SK-N-SH (cell line): ENCODE measurements at regions not wholly inside any gene's neighbourhood (a gene's known extent, or its start where the extent isn't known, plus 50 kb on each side); places are given as distances from the start of the nearest gene placed in this dataset.
A peak's percentile ranks its signal among the peaks of the same experiment; 100 is the strongest.

Experiments
- CTCF ChIA-PET: fragments of 300-600, 350-600 bp; formaldehyde crosslinking; extraction: SDS; loops from one replicate; lab custom pipeline; 2021; lab: Yijun Ruan, JAX
- POLR2A ChIA-PET: fragments of 350-600 bp; sonication (Branson Sonifier 250); formaldehyde crosslinking; extraction: SDS; loops from one replicate; lab custom pipeline; 2020; ENCODE audit warnings: antibody characterized with exemption, inconsistent platforms; lab: Yijun Ruan, JAX
- DNase-seq: peaks from one replicate; pipeline ENCODE4 v3.0.0; 2012
- H2AFZ ChIP-seq: fragments of 200-600 bp; sonication (generic); 2 replicates; pipeline ENCODE4 v1.8.1; 2016; ENCODE audit warnings: antibody characterized with exemption, mild to moderate bottlenecking, low read depth
- H3F3A ChIP-seq: fragments of 200-600 bp; sonication (generic); replicated peaks from 2 replicates; pipeline ENCODE3; 2016; ENCODE audit warnings: antibody characterized with exemption, mild to moderate bottlenecking; ENCODE audit not compliant: insufficient read depth
- H3K27ac ChIP-seq, 2 experiments: fragments of 200-500 bp in 1 of 2; fragments of 200-600 bp in 1 of 2; sonication (Bioruptor generic) in 1 of 2; sonication (generic), shearing (Covaris generic) in 1 of 2; 2 replicates each; pipeline versions ENCODE4 v1.5.1 to v1.6.1; 2014 to 2016; ENCODE audit warnings: low read depth in 2 of 2, inconsistent platforms in 1 of 2, low read length in 1 of 2, mild to moderate bottlenecking in 1 of 2, mixed read lengths in 1 of 2
- H3K27me3 ChIP-seq: fragments of 200-600 bp; sonication (generic), shearing (Covaris generic); 2 replicates; pipeline ENCODE4 v1.6.1; 2016; ENCODE audit warnings: mixed run types; ENCODE audit not compliant: insufficient read depth
- H3K36me3 ChIP-seq, 2 experiments: fragments of 200-500 bp in 1 of 2; fragments of 200-600 bp in 1 of 2; sonication (Bioruptor generic) in 1 of 2; sonication (generic) in 1 of 2; replicated peaks in 1 of 2; 2 replicates each; pipeline versions ENCODE3 to v1.5.1; 2014 to 2016; ENCODE audit warnings: low read length in 1 of 2, mild to moderate bottlenecking in 1 of 2; ENCODE audit not compliant: insufficient read depth in 2 of 2, control insufficient read depth in 1 of 2
- H3K4me1 ChIP-seq, 2 experiments: fragments of 200-500 bp in 1 of 2; fragments of 200-600 bp in 1 of 2; sonication (Bioruptor generic) in 1 of 2; sonication (generic), shearing (Covaris generic) in 1 of 2; 2 replicates each; pipeline versions ENCODE4 v1.5.1 to v1.6.1; 2014 to 2016; ENCODE audit warnings: low read depth in 1 of 2, low read length in 1 of 2, mixed run types in 1 of 2; ENCODE audit not compliant: insufficient read depth in 2 of 2, control insufficient read depth in 1 of 2
- H3K4me2 ChIP-seq: fragments of 200-600 bp; sonication (generic), shearing (Covaris generic); 2 replicates; pipeline ENCODE4 v1.6.1; 2017; ENCODE audit warnings: mixed run types
- H3K4me3 ChIP-seq, 2 experiments: fragments of 200-500 bp in 1 of 2; fragments of 200-600 bp in 1 of 2; sonication (Bioruptor generic) in 1 of 2; sonication (generic), shearing (Covaris generic) in 1 of 2; 2 replicates each; pipeline versions ENCODE4 v1.5.1 to v1.8.1; 2014 to 2016; ENCODE audit warnings: low read depth in 2 of 2, inconsistent platforms in 1 of 2, low read length in 1 of 2, mild to moderate bottlenecking in 1 of 2, mixed read lengths in 1 of 2, moderate library complexity in 1 of 2
- H3K79me2 ChIP-seq: fragments of 200-600 bp; sonication (generic); 2 replicates; pipeline ENCODE4 v1.8.1; 2017; ENCODE audit warnings: mild to moderate bottlenecking; ENCODE audit not compliant: insufficient read depth
- H3K9ac ChIP-seq: fragments of 200-600 bp; sonication (generic); 2 replicates; pipeline ENCODE4 v1.6.1; 2017; ENCODE audit warnings: mixed run types
- H3K9me2 ChIP-seq: fragments of 200-600 bp; sonication (generic); 2 replicates; pipeline ENCODE4 v1.6.1; 2017; ENCODE audit warnings: mixed run types
- H3K9me3 ChIP-seq: fragments of 200-600 bp; sonication (generic); 2 replicates; pipeline ENCODE4 v1.6.1; 2017; ENCODE audit warnings: mixed run types, mild to moderate bottlenecking, moderate library complexity
- H4K20me1 ChIP-seq: fragments of 200-600 bp; sonication (generic); 2 replicates; pipeline ENCODE4 v1.6.1; 2017; ENCODE audit warnings: mild to moderate bottlenecking, mixed run types; ENCODE audit not compliant: insufficient read depth
- ELF1 ChIP-seq: IDR thresholded peaks from 2 replicates; pipeline ENCODE4 v1.4.0; 2012
- EP300 ChIP-seq, 2 experiments: IDR thresholded peaks; 2 replicates each; pipeline versions ENCODE4 v1.4.0 to v1.6.1; 2012; ENCODE audit warnings: borderline replicate concordance in 1 of 2, low read depth in 1 of 2, low read length in 1 of 2
- EZH2phosphoT487 ChIP-seq: fragments of 200-600 bp; sonication (generic); IDR thresholded peaks from 2 replicates; pipeline ENCODE4 v1.6.1; 2017; ENCODE audit warnings: low read depth, mixed run types, mild to moderate bottlenecking, antibody characterized with exemption, moderate library complexity, borderline replicate concordance
- FOSL2 ChIP-seq: IDR thresholded peaks from 2 replicates; pipeline ENCODE4 v1.4.0; 2012; ENCODE audit warnings: low read depth, mild to moderate bottlenecking, moderate library complexity, borderline replicate concordance
- GABPA ChIP-seq: IDR thresholded peaks from 2 replicates; pipeline ENCODE4 v1.4.0; 2012; ENCODE audit warnings: low read depth, mild to moderate bottlenecking
- GATA2 ChIP-seq: sonication (generic); formaldehyde crosslinking; IDR thresholded peaks from 2 replicates; pipeline ENCODE4 v1.5.0; 2020; ENCODE audit warnings: mild to moderate bottlenecking, missing genetic modification reagents
- NRF1 ChIP-seq: IDR thresholded peaks from 2 replicates; pipeline ENCODE4 v1.6.1; 2012; ENCODE audit warnings: low read depth, mild to moderate bottlenecking, low read length
- RCOR1 ChIP-seq: fragments of 150-350 bp; IDR thresholded peaks from 2 replicates; pipeline ENCODE4 v1.6.1; 2017; ENCODE audit warnings: antibody characterized with exemption, low read length
- RFX5 ChIP-seq: IDR thresholded peaks from 2 replicates; pipeline ENCODE4 v1.6.1; 2012; ENCODE audit warnings: mild to moderate bottlenecking, improper control_type of control experiment, low read length
- RXRA ChIP-seq: IDR thresholded peaks from 2 replicates; pipeline ENCODE4 v1.4.0; 2012; ENCODE audit warnings: low read depth, mild to moderate bottlenecking, borderline replicate concordance
- SIN3A ChIP-seq: IDR thresholded peaks from 2 replicates; pipeline ENCODE4 v1.6.1; 2012; ENCODE audit warnings: low read depth, mild to moderate bottlenecking, low read length, moderate library complexity, borderline replicate concordance
- TCF12 ChIP-seq: IDR thresholded peaks from 2 replicates; pipeline ENCODE4 v1.4.0; 2012
- YY1 ChIP-seq: IDR thresholded peaks from 2 replicates; pipeline ENCODE4 v1.4.0; 2012; ENCODE audit warnings: low read depth, mild to moderate bottlenecking
- WGBS: methylation state at CpG from one replicate; pipeline ENCODE4 v1.1.6; 2017; ENCODE audit warnings: low lambda C conversion rate; 5-methylcytosine and 5-hydroxymethylcytosine counted together
- TF ChIP-seq, protein P1 (sequence below): IDR thresholded peaks from 2 replicates; pipeline ENCODE4; 2012
- TF ChIP-seq, protein P2 (sequence below): fragments of 150-350 bp; IDR thresholded peaks from 2 replicates; pipeline ENCODE4 v1.6.1; 2016; ENCODE audit warnings: mild to moderate bottlenecking, low read depth, low read length
- TF ChIP-seq, protein P3 (sequence below): fragments of 150-350 bp; IDR thresholded peaks from 2 replicates; pipeline ENCODE4 v1.6.1; 2017; ENCODE audit warnings: antibody characterized with exemption, low read length, low read depth, borderline replicate concordance

- Histone ChIP-seq H3K4me2 (no peak overlapping the region), H3F3A (no peaks in the 10 kb centered on the region), H3K4me3 (no peak overlapping the region), H3K9me3 (no peaks in the 10 kb centered on the region), H3K27me3 (no peaks in the 10 kb centered on the region), H3K36me3 (no peaks in the 10 kb centered on the region), H3K9ac (no peak overlapping the region), H3K27ac (no peak overlapping the region), H3K79me2 (no peaks in the 10 kb centered on the region), H2AFZ (no peak overlapping the region), H3K4me1 (peaks cover 0 to 8% of the 10 kb centered on the region in 2 experiments; a peak in 1 of 4 replicates), H4K20me1 (no peaks in the 10 kb centered on the region), H3K9me2 (no peaks in the 10 kb centered on the region)
- no peak for TF ChIP-seq SIN3A
- TF ChIP-seq ELF1: no peak
- peak; percentile 72 for TF ChIP-seq TCF12
- TF ChIP-seq, protein P1, sequence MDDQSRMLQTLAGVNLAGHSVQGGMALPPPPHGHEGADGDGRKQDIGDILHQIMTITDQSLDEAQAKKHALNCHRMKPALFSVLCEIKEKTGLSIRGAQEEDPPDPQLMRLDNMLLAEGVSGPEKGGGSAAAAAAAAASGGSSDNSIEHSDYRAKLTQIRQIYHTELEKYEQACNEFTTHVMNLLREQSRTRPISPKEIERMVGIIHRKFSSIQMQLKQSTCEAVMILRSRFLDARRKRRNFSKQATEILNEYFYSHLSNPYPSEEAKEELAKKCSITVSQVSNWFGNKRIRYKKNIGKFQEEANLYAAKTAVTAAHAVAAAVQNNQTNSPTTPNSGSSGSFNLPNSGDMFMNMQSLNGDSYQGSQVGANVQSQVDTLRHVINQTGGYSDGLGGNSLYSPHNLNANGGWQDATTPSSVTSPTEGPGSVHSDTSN: peak; percentile 19; the same call in 1 of the 2 replicates
- no peak for TF ChIP-seq GATA2
- TF ChIP-seq GABPA: no peak
- TF ChIP-seq FOSL2: peak; percentile 26; the same call in 1 of the 2 replicates
- POLR2A ChIA-PET: no interaction called here
- DNase-seq: no peak
- CTCF ChIA-PET: no interaction called here
Measured at GRCh38 chr4:126265888-126266287, 951.1 kb downstream of the FAT4 start.

- ChIA-PET CTCF (interaction anchor here (1.2 kb wide), 1 partner anchor 25 kb away, joined by 4 read pairs; no protein-coding TSS in a partner anchor), POLR2A (no interaction called here)
- H3K27me3 ChIP-seq: no peaks in the 10 kb centered on the region
- no peaks in the 10 kb centered on the region for H3K9me3 ChIP-seq
- no peak overlapping the region for H3K4me2 ChIP-seq
- TF ChIP-seq, protein P2, sequence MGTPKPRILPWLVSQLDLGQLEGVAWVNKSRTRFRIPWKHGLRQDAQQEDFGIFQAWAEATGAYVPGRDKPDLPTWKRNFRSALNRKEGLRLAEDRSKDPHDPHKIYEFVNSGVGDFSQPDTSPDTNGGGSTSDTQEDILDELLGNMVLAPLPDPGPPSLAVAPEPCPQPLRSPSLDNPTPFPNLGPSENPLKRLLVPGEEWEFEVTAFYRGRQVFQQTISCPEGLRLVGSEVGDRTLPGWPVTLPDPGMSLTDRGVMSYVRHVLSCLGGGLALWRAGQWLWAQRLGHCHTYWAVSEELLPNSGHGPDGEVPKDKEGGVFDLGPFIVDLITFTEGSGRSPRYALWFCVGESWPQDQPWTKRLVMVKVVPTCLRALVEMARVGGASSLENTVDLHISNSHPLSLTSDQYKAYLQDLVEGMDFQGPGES: no peak
- TF ChIP-seq GATA2: no peak
- TF ChIP-seq RCOR1: no peak
- no peak for TF ChIP-seq RXRA
- TF ChIP-seq, protein P3, sequence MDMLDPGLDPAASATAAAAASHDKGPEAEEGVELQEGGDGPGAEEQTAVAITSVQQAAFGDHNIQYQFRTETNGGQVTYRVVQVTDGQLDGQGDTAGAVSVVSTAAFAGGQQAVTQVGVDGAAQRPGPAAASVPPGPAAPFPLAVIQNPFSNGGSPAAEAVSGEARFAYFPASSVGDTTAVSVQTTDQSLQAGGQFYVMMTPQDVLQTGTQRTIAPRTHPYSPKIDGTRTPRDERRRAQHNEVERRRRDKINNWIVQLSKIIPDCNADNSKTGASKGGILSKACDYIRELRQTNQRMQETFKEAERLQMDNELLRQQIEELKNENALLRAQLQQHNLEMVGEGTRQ: no peak
- TF ChIP-seq YY1: no peak
- TF ChIP-seq FOSL2: no peak
- TF ChIP-seq EP300 (IDR thresholded peaks at IDR 0.05; ENCODE audit: borderline replicate concordance in 1 of 2, low read depth in 1 of 2, low read length in 1 of 2): no peak
- TF ChIP-seq EZH2phosphoT487: no peak
- no peak for TF ChIP-seq NRF1
- no peak for TF ChIP-seq RFX5
- no peaks in the 10 kb centered on the region for H4K20me1 ChIP-seq
- no peaks in the 10 kb centered on the region for H3K79me2 ChIP-seq
- H2AFZ ChIP-seq: no peak overlapping the region
- no peak for DNase-seq
- WGBS: 64% methylated on average over 1 of the region's 1 CpG
- no peaks in the 10 kb centered on the region for H3K36me3 ChIP-seq
- H3K9me2 ChIP-seq: no peaks in the 10 kb centered on the region
- peaks cover 0 to 8% of the 10 kb centered on the region in 2 experiments; a peak in 1 of 4 replicates for H3K4me1 ChIP-seq
- no peak overlapping the region for H3K27ac ChIP-seq
- H3K9ac ChIP-seq: no peak overlapping the region
- no peak overlapping the region for H3K4me3 ChIP-seq
- H3F3A ChIP-seq: no peaks in the 10 kb centered on the region
Measured at GRCh38 chr4:126267689-126268088, 952.9 kb downstream of the FAT4 start.
